ENCODE measurements at regions not wholly inside any gene's neighbourhood (a gene's known extent, or its start where the extent isn't known, plus 50 kb on each side); places are given as distances from the start of the nearest gene placed in this dataset. TPM values are rescaled to one million over a fixed set of nuclear protein-coding genes. Genes with fewer than 3 reads are reported as not detected.
"Not testable (repeated sequence)": the region's sequence is repeated elsewhere in the genome, so short reads cannot be mapped to it uniquely, and the experiment has no call there.

- TF ChIP-seq CTCF (IDR thresholded peaks at IDR 0.05; ENCODE audit: insufficient read depth, low read length), result no peak
- no peak overlapping the region for H3K4me3 ChIP-seq (ENCODE audit: low read depth, low read length)
- no peak for DNase-seq (ENCODE audit: low read depth)
Measured at GRCh38 chr7:32648408-32649156, 153.3 kb downstream of the AVL9 start.

- DNase-seq (ENCODE audit: low read depth); H3K4me3 ChIP-seq (ENCODE audit: low read depth, low read length): not testable (repeated sequence)
Measured at GRCh38 chr7:32645255-32645654, 150.0 kb downstream of the AVL9 start.

- no peak for DNase-seq (ENCODE audit: low read depth)
- no peak for TF ChIP-seq CTCF (IDR thresholded peaks at IDR 0.05; ENCODE audit: insufficient read depth, low read length)
Measured at GRCh38 chr7:32643194-32643593, 147.9 kb downstream of the AVL9 start.

DNA sequence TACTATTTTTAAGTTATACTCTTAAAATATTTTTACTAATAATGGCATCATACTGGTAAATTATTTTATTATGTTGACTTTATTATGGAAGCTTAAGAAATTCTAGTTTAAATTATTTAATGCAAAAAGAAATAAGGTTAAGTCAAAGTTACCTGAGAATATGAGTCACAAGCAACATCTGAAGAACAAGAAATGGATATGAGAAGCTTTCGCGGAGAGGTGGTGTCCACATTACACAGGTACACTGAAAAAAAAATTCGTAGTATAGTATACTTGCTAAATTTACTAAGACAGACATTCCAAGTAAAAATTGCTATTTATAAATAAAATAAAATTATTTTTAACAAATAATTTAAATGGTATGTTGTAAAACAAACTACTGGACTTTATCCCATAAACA, 143.8 kb downstream of the AVL9 start:
- DNase-seq (ENCODE audit: low read depth), result no peak
- no peak overlapping the region for H3K4me3 ChIP-seq (ENCODE audit: low read depth, low read length)
- no peak for TF ChIP-seq CTCF (IDR thresholded peaks at IDR 0.05; ENCODE audit: insufficient read depth, low read length)

More at GRCh38 chr7:32643194-32643593, 147.9 kb downstream of the AVL9 start:
- no peak overlapping the region for H3K4me3 ChIP-seq (ENCODE audit: low read depth, low read length)

DNA sequence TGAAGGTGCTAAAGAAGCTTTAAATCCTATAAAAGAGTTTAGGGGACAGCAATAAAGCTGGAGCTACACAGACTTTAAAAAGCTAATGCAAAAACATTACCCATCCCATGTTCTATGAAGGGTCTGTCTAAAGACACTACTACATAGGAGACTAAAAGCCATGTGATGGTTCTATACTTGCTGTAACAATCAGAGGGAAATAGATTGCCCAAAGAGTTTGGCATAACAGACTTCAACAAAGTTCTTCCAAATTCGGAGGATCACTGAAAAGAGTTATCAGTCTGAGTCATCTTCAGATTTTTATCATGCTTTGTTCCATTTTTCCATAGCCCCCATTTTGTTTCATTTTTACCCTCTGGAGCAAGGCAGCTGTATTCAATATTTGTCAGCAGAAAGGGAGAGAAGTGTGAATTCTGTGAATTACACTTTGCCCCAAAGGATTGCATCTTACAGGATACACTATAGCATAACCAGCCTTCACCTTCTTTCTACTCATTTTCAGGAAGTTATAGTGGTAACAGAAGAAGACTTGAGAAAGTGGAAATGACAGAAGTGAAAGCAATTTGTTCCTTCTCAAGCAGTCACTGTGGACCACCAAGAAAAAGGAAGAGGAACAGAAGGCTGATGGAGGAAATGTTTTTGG, 143.3 kb downstream of the AVL9 start:
- peak; percentile 4 for DNase-seq (ENCODE audit: low read depth)
- H3K4me3 ChIP-seq (ENCODE audit: low read depth, low read length), result not testable (repeated sequence)

Small RNAs in the stretch of these regions (small RNA-seq; reads per million reads assigned to genes)
- not detected for gene AC018645.1
- not detected for gene MIR550A2
- gene RF00322, result not detected

Measured in fibroblast of the aortic adventitia (primary cell).